ENCODE measurements at regions not wholly inside any gene's neighbourhood (a gene's known extent, or its start where the extent isn't known, plus 50 kb on each side); places are given as distances from the start of the nearest gene placed in this dataset.

- TF ChIP-seq, protein P1, sequence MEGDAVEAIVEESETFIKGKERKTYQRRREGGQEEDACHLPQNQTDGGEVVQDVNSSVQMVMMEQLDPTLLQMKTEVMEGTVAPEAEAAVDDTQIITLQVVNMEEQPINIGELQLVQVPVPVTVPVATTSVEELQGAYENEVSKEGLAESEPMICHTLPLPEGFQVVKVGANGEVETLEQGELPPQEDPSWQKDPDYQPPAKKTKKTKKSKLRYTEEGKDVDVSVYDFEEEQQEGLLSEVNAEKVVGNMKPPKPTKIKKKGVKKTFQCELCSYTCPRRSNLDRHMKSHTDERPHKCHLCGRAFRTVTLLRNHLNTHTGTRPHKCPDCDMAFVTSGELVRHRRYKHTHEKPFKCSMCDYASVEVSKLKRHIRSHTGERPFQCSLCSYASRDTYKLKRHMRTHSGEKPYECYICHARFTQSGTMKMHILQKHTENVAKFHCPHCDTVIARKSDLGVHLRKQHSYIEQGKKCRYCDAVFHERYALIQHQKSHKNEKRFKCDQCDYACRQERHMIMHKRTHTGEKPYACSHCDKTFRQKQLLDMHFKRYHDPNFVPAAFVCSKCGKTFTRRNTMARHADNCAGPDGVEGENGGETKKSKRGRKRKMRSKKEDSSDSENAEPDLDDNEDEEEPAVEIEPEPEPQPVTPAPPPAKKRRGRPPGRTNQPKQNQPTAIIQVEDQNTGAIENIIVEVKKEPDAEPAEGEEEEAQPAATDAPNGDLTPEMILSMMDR (IDR thresholded peaks at IDR 0.05 in 8 of 11, conservative IDR thresholded peaks at IDR 0.05 in 3 of 11), result no peak
- TF ChIP-seq POLR2A (IDR thresholded peaks at IDR 0.05) (no peak), POLR2AphosphoS5 (IDR thresholded peaks at IDR 0.05) (no peak)
These were observed 622.8 kb upstream of the EPHA7 start for GRCh38 chr6:94041945-94042709.
